Keratinocyte (primary cell): ENCODE measurements at regions not wholly inside any gene's neighbourhood (a gene's known extent, or its start where the extent isn't known, plus 50 kb on each side); places are given as distances from the start of the nearest gene placed in this dataset.

Experiments
- DNase-seq: peaks from one replicate; pipeline ENCODE4 v3.0.0-alpha.2; 2011; ENCODE audit warnings: low read depth, missing footprints, low spot score
- FAIRE-seq: peaks from 2 replicates; lab custom pipeline; 2011; peaks lifted over from hg19 to GRCh38; lab: Jason Lieb, UNC
- H2AFZ ChIP-seq: 2 replicates; pipeline ENCODE4 v1.6.0; 2012; ENCODE audit warnings: low read length, control low read depth, inconsistent platforms; ENCODE audit not compliant: control insufficient read depth
- H3K27ac ChIP-seq: 2 replicates; pipeline ENCODE4 v1.5.1; 2011; ENCODE audit warnings: low read length; ENCODE audit not compliant: control insufficient read depth, insufficient read depth
- H3K27me3 ChIP-seq: 3 replicates; pipeline ENCODE4 v1.6.0; 2011; ENCODE audit warnings: low read length; ENCODE audit not compliant: control insufficient read depth, insufficient read depth; ENCODE audit errors: extremely low read depth
- H3K36me3 ChIP-seq, 2 experiments: 2 replicates in 1 of 2; 3 replicates in 1 of 2; pipeline ENCODE4 v1.5.1; 2011; ENCODE audit warnings: low read length in 2 of 2, mild to moderate bottlenecking in 1 of 2; ENCODE audit not compliant: control insufficient read depth in 2 of 2, insufficient read depth in 2 of 2; ENCODE audit errors: extremely low read depth in 1 of 2
- H3K4me1 ChIP-seq: 3 replicates; pipeline ENCODE4 v1.5.1; 2011; ENCODE audit warnings: low read length; ENCODE audit not compliant: control insufficient read depth, insufficient read depth; ENCODE audit errors: extremely low read depth
- H3K4me2 ChIP-seq: 3 replicates; pipeline ENCODE4 v1.6.0; 2011; ENCODE audit warnings: low read depth, low read length; ENCODE audit not compliant: control insufficient read depth, insufficient read depth; ENCODE audit errors: extremely low read depth
- H3K4me3 ChIP-seq, 3 experiments: fragments of 200-600 bp in 1 of 3; sonication (generic) in 1 of 3; 2 replicates in 2 of 3; 3 replicates in 1 of 3; pipeline ENCODE4 v1.5.1; 2011 to 2016; ENCODE audit warnings: low read length in 3 of 3, mild to moderate bottlenecking in 3 of 3, control low read depth in 2 of 3, inconsistent platforms in 1 of 3, low read depth in 1 of 3, mixed read lengths in 1 of 3, mixed run types in 1 of 3, moderate library complexity in 1 of 3; ENCODE audit not compliant: control insufficient read depth in 2 of 3, insufficient read depth in 2 of 3; ENCODE audit errors: extremely low read depth in 1 of 3
- H3K79me2 ChIP-seq: 2 replicates; pipeline ENCODE4 v1.6.0; 2012; ENCODE audit warnings: low read length; ENCODE audit not compliant: control insufficient read depth, insufficient read depth
- H3K9ac ChIP-seq: 3 replicates; pipeline ENCODE4 v1.6.0; 2011; ENCODE audit warnings: low read length; ENCODE audit not compliant: control insufficient read depth, insufficient read depth; ENCODE audit errors: extremely low read depth
- H3K9me1 ChIP-seq: 3 replicates; pipeline ENCODE4 v1.6.0; 2011; ENCODE audit warnings: low read length; ENCODE audit not compliant: control insufficient read depth, insufficient read depth; ENCODE audit errors: extremely low read depth
- H3K9me3 ChIP-seq: 2 replicates; pipeline ENCODE4 v1.5.1; 2012; ENCODE audit warnings: low read depth, low read length; ENCODE audit not compliant: control insufficient read depth
- H4K20me1 ChIP-seq: 3 replicates; pipeline ENCODE4 v1.6.0; 2011; ENCODE audit warnings: low read length; ENCODE audit not compliant: control insufficient read depth, insufficient read depth; ENCODE audit errors: extremely low read depth
- CTCF ChIP-seq, 3 experiments: IDR thresholded peaks in 1 of 3; conservative IDR thresholded peaks in 1 of 3; optimal IDR thresholded peaks in 1 of 3; 2 replicates in 2 of 3; 3 replicates in 1 of 3; pipeline versions ENCODE3 to v1.5.1; 2011; ENCODE audit warnings: low read length in 3 of 3, mild to moderate bottlenecking in 3 of 3, moderate library complexity in 2 of 3, control low read depth in 1 of 3, inconsistent platforms in 1 of 3; ENCODE audit not compliant: insufficient read depth in 2 of 3; ENCODE audit errors: extremely low read depth in 1 of 3
- EZH2 ChIP-seq: IDR thresholded peaks from one replicate; pipeline ENCODE4 v1.6.1; 2012; ENCODE audit warnings: inconsistent platforms, mild to moderate bottlenecking, low read length, moderate library complexity
- dilution Hi-C: fragments of 300-500 bp; cut with MboI; formaldehyde crosslinking; loops from one replicate; pipeline ENCODE4 v1.7.0; 2020; ENCODE audit warnings: low sequenced_read_pairs; ENCODE audit not compliant: extremely low pct_ligation_motif_present

- FAIRE-seq (no peak), DNase-seq (no peak)
- no peaks in the 10 kb centered on the region for H3K4me1 ChIP-seq
- H3K27me3 ChIP-seq, result no peaks in the 10 kb centered on the region
- no peak overlapping the region for H2AFZ ChIP-seq
- TF ChIP-seq EZH2, result no peak
- no peak for TF ChIP-seq CTCF (optimal IDR thresholded peaks at IDR 0.05 in 1 of 3, IDR thresholded peaks at IDR 0.05 in 1 of 3, conservative IDR thresholded peaks at IDR 0.05 in 1 of 3; ENCODE audit: extremely low read depth in 1 of 3, insufficient read depth in 2 of 3, low read length in 3 of 3)
- no peak overlapping the region for H3K27ac ChIP-seq
- H3K9ac ChIP-seq, result no peak overlapping the region
- dilution Hi-C loops, result no loop called here
- H3K4me2 ChIP-seq, result no peak overlapping the region
- H3K36me3 ChIP-seq, result no peaks in the 10 kb centered on the region
- H3K79me2 ChIP-seq, result no peaks in the 10 kb centered on the region
- H3K9me3 ChIP-seq, result no peaks in the 10 kb centered on the region
- H3K4me3 ChIP-seq, result no peak overlapping the region
- no peaks in the 10 kb centered on the region for H3K9me1 ChIP-seq
- H4K20me1 ChIP-seq, result no peaks in the 10 kb centered on the region
Measured at GRCh38 chr13:85031771-85032170, 767.4 kb downstream of the SLITRK6 start.

- Histone ChIP-seq H3K9me1 (no peaks in the 10 kb centered on the region), H4K20me1 (no peaks in the 10 kb centered on the region), H3K4me3 (no peak overlapping the region), H3K9ac (no peak overlapping the region), H3K27me3 (no peaks in the 10 kb centered on the region), H3K36me3 (no peaks in the 10 kb centered on the region), H2AFZ (no peak overlapping the region), H3K9me3 (peaks cover 2% of the 10 kb centered on the region), H3K4me1 (no peaks in the 10 kb centered on the region), H3K4me2 (no peak overlapping the region), H3K27ac (no peak overlapping the region), H3K79me2 (no peaks in the 10 kb centered on the region)
- DNase-seq (no peak), FAIRE-seq (no peak)
- TF ChIP-seq EZH2 (no peak), CTCF (optimal IDR thresholded peaks at IDR 0.05 in 1 of 3, IDR thresholded peaks at IDR 0.05 in 1 of 3, conservative IDR thresholded peaks at IDR 0.05 in 1 of 3; ENCODE audit: extremely low read depth in 1 of 3, insufficient read depth in 2 of 3, low read length in 3 of 3) (no peak)
- dilution Hi-C loops, result no loop called here
Measured at GRCh38 chr13:85028035-85028434, 771.2 kb downstream of the SLITRK6 start.
